Right cardiac atrium (tissue), 5 donors: ENCODE measurements at regions not wholly inside any gene's neighbourhood (a gene's known extent, or its start where the extent isn't known, plus 50 kb on each side); places are given as distances from the start of the nearest gene placed in this dataset.

Experiments
- ATAC-seq, 2 donors: fragments of 200-7000 bp; cut with Tn5 transposase; one replicate each; pipeline versions ENCODE4 v1.8.0 to v1.9.1; 2020; ENCODE audit warnings: moderate library complexity in 2 of 2, mild to moderate bottlenecking in 1 of 2
- DNase-seq, 3 donors: peaks; one replicate each; pipeline ENCODE4 v3.0.0-alpha.2; 2020
- H3K27ac ChIP-seq: one replicate; pipeline ENCODE4 v1.5.1; 2013; ENCODE audit warnings: mild to moderate bottlenecking, low read length, control low read depth, moderate library complexity
- H3K27me3 ChIP-seq: one replicate; pipeline ENCODE4 v1.6.1; 2013; ENCODE audit not compliant: control insufficient read depth, insufficient read depth
- H3K4me1 ChIP-seq: one replicate; pipeline ENCODE4 v1.6.1; 2013; ENCODE audit warnings: low read length; ENCODE audit not compliant: control insufficient read depth, insufficient read depth
- H3K4me3 ChIP-seq: one replicate; pipeline ENCODE4 v1.5.1; 2013; ENCODE audit warnings: low read length, control low read depth
- H3K9me3 ChIP-seq: one replicate; pipeline ENCODE4 v1.6.1; 2013; ENCODE audit warnings: low read length; ENCODE audit not compliant: control insufficient read depth
- WGBS: extraction: QIAGEN DNeasy Blood & Tissue Kit; methylation state at CpG from one replicate; pipeline ENCODE4 v1.1.7; 2013; 5-methylcytosine and 5-hydroxymethylcytosine counted together
- intact Hi-C, 4 donors: fragments of 100-400 bp; cut with DNase I; formaldehyde crosslinking; loops; one replicate each; pipeline versions ENCODE4 v1.11.0 to v1.14.0; 2022 to 2023
- donor health status: healthy with polysubstance abuse.
- donor health status: DM: no; HTN: yes; CAD: no.
- donor health status: DM: no; HTN: no; CAD: no.
- donor health status: DM: no; HTN: yes; CAD: no; lungs with severe emphysema.
- donor health status: DM: yes; HTN: yes; CAD: no.

GRCh38 chr6:76708641-76709331 is 636.3 kb upstream of the IMPG1 start:
- ATAC-seq (no peak), DNase-seq (no peak)
- intact Hi-C loops = no loop called here
- Histone ChIP-seq H3K4me1 (peaks cover 2% of the 10 kb centered on the region), H3K4me3 (no peak overlapping the region), H3K27ac (no peak overlapping the region), H3K27me3 (no peaks in the 10 kb centered on the region), H3K9me3 (no peaks in the 10 kb centered on the region)
- 90% methylated on average over 5 of the region's 5 CpGs for WGBS

GRCh38 chr6:76707630-76708029 is 635.2 kb upstream of the IMPG1 start:
- Histone ChIP-seq H3K27me3 (no peaks in the 10 kb centered on the region), H3K4me3 (no peak overlapping the region), H3K27ac (no peak overlapping the region), H3K9me3 (no peaks in the 10 kb centered on the region), H3K4me1 (peaks cover 2% of the 10 kb centered on the region)
- no peak for DNase-seq
- ATAC-seq = no peak
- intact Hi-C loops = no loop called here

GRCh38 chr6:76706631-76707030 is 634.2 kb upstream of the IMPG1 start:
- Histone ChIP-seq H3K27ac (no peak overlapping the region), H3K9me3 (no peaks in the 10 kb centered on the region), H3K4me3 (no peak overlapping the region), H3K4me1 (peaks cover 2% of the 10 kb centered on the region), H3K27me3 (no peaks in the 10 kb centered on the region)
- intact Hi-C loops = no loop called here
- ATAC-seq (peak in 1 of 2 donors; percentile 33), DNase-seq (no peak)
- 14% methylated on average over 1 of the region's 1 CpG for WGBS

- WGBS = 77% methylated on average over 2 of the region's 2 CpGs
- ATAC-seq = no peak
- no peak for DNase-seq
- no peak overlapping the region for H3K27ac ChIP-seq
- no peak overlapping the region for H3K4me3 ChIP-seq
- H3K4me1 ChIP-seq = peaks cover 2% of the 10 kb centered on the region
- no peaks in the 10 kb centered on the region for H3K27me3 ChIP-seq
- no peaks in the 10 kb centered on the region for H3K9me3 ChIP-seq
- intact Hi-C loops = no loop called here
These were observed 633.6 kb upstream of the IMPG1 start for GRCh38 chr6:76706086-76706485.

- Histone ChIP-seq H3K27me3 (no peaks in the 10 kb centered on the region), H3K4me1 (peaks cover 2% of the 10 kb centered on the region), H3K4me3 (no peak overlapping the region), H3K27ac (no peak overlapping the region), H3K9me3 (no peaks in the 10 kb centered on the region)
- DNase-seq = no peak
- no peak for ATAC-seq
- intact Hi-C loops = no loop called here
- 87% methylated on average over 1 of the region's 1 CpG for WGBS
These were observed 631.3 kb upstream of the IMPG1 start for GRCh38 chr6:76703786-76704185.

- 96% methylated on average over 2 of the region's 2 CpGs for WGBS
- Histone ChIP-seq H3K4me3 (no peak overlapping the region), H3K27ac (no peak overlapping the region), H3K4me1 (peaks cover 2% of the 10 kb centered on the region), H3K27me3 (no peaks in the 10 kb centered on the region), H3K9me3 (no peaks in the 10 kb centered on the region)
- no peak for ATAC-seq
- intact Hi-C loops = no loop called here
- DNase-seq = no peak
These were observed 630.8 kb upstream of the IMPG1 start for GRCh38 chr6:76703285-76703684.

- no peaks in the 10 kb centered on the region for H3K9me3 ChIP-seq
- WGBS = 65% methylated on average over 1 of the region's 1 CpG
- no peak overlapping the region for H3K27ac ChIP-seq
- H3K4me1 ChIP-seq = no peaks in the 10 kb centered on the region
- H3K4me3 ChIP-seq = no peak overlapping the region
- intact Hi-C loops = no loop called here
- no peak for DNase-seq
- ATAC-seq = no peak
- no peaks in the 10 kb centered on the region for H3K27me3 ChIP-seq
These were observed 629.7 kb upstream of the IMPG1 start for GRCh38 chr6:76702187-76702586.

- H3K9me3 ChIP-seq = no peaks in the 10 kb centered on the region
- H3K27me3 ChIP-seq = no peaks in the 10 kb centered on the region
- WGBS = 47% methylated on average over 3 of the region's 3 CpGs
- intact Hi-C loops = no loop called here
- ATAC-seq (no peak), DNase-seq (no peak)
- H3K27ac ChIP-seq = no peak overlapping the region
- H3K4me3 ChIP-seq = no peak overlapping the region
- H3K4me1 ChIP-seq = no peaks in the 10 kb centered on the region
These were observed 629.1 kb upstream of the IMPG1 start for GRCh38 chr6:76701610-76702009.

GRCh38 chr6:76697585-76697984 is 625.1 kb upstream of the IMPG1 start:
- H3K4me1 ChIP-seq = no peaks in the 10 kb centered on the region
- ATAC-seq (no peak), DNase-seq (no peak)
- no peaks in the 10 kb centered on the region for H3K27me3 ChIP-seq
- intact Hi-C loops = no loop called here
- WGBS = 37% methylated on average over 2 of the region's 2 CpGs
- H3K4me3 ChIP-seq = no peak overlapping the region
- no peak overlapping the region for H3K27ac ChIP-seq
- no peaks in the 10 kb centered on the region for H3K9me3 ChIP-seq

- Histone ChIP-seq H3K27me3 (no peaks in the 10 kb centered on the region), H3K9me3 (no peaks in the 10 kb centered on the region), H3K27ac (no peak overlapping the region), H3K4me1 (no peaks in the 10 kb centered on the region), H3K4me3 (no peak overlapping the region)
- WGBS = 80% methylated on average over 1 of the region's 1 CpG
- DNase-seq = no peak
- ATAC-seq = no peak
- intact Hi-C loops = no loop called here
These were observed 622.3 kb upstream of the IMPG1 start for GRCh38 chr6:76694795-76695194.

GRCh38 chr6:76684875-76685274 is 612.4 kb upstream of the IMPG1 start:
- no peaks in the 10 kb centered on the region for H3K27me3 ChIP-seq
- H3K4me3 ChIP-seq = no peak overlapping the region
- 83% methylated on average over 5 of the region's 5 CpGs for WGBS
- ATAC-seq (no peak), DNase-seq (no peak)
- no peaks in the 10 kb centered on the region for H3K4me1 ChIP-seq
- H3K27ac ChIP-seq = no peak overlapping the region
- intact Hi-C loops = loop anchor here in 3 of 4 donors (10.0 kb wide), 2 partner anchors 190 to 770 kb away; no protein-coding TSS in a partner anchor
- no peaks in the 10 kb centered on the region for H3K9me3 ChIP-seq

GRCh38 chr6:76683985-76684384 is 611.5 kb upstream of the IMPG1 start:
- ATAC-seq = no peak
- intact Hi-C loops = loop anchor here in 3 of 4 donors (10.0 kb wide), 2 partner anchors 191 to 771 kb away; no protein-coding TSS in a partner anchor
- no peaks in the 10 kb centered on the region for H3K27me3 ChIP-seq

More at GRCh38 chr6:76683985-76684384, 611.5 kb upstream of the IMPG1 start:
- no peaks in the 10 kb centered on the region for H3K9me3 ChIP-seq
- no peak for DNase-seq
- H3K27ac ChIP-seq = no peak overlapping the region
- WGBS = 66% methylated on average over 2 of the region's 2 CpGs
- H3K4me1 ChIP-seq = no peaks in the 10 kb centered on the region
- no peak overlapping the region for H3K4me3 ChIP-seq
